Astrocyte of the cerebellum (primary cell): ENCODE measurements at regions not wholly inside any gene's neighbourhood (a gene's known extent, or its start where the extent isn't known, plus 50 kb on each side); places are given as distances from the start of the nearest gene placed in this dataset.

ENCODE experiments used
- DNase-seq: peaks from one replicate; pipeline ENCODE4 v3.0.0-alpha.2; 2011; ENCODE audit warnings: low read depth
- H3K4me3 ChIP-seq: 2 replicates; pipeline ENCODE4 v1.5.1; 2011; ENCODE audit warnings: mild to moderate bottlenecking, low read depth, low read length, moderate library complexity
- CTCF ChIP-seq: IDR thresholded peaks from 2 replicates; pipeline ENCODE4 v1.5.1; 2012; ENCODE audit warnings: low read length, low read depth, moderate library complexity, mild to moderate bottlenecking; ENCODE audit errors: missing control alignments
- in situ Hi-C: cut with HindIII; loops from 2 replicates; pipeline ENCODE4 v1.10.0; 2017; ENCODE audit warnings: low sequenced_read_pairs

GRCh38 chr10:57314046-57314445 is 953.0 kb upstream of the ZWINT start:
- in situ Hi-C loops, result no loop called here
- no peak for TF ChIP-seq CTCF
- H3K4me3 ChIP-seq, result no peak overlapping the region
- no peak for DNase-seq

- H3K4me3 ChIP-seq, result no peak overlapping the region
- DNase-seq, result no peak
- no peak for TF ChIP-seq CTCF
- in situ Hi-C loops, result no loop called here
Observed at GRCh38 chr10:57303566-57303965, 942.5 kb upstream of the ZWINT start.

- in situ Hi-C loops, result no loop called here
Observed at GRCh38 chr10:57300718-57301117, 939.7 kb upstream of the ZWINT start.

GRCh38 chr10:57294698-57295097 is 933.6 kb upstream of the ZWINT start:
- no peak for DNase-seq
- no peak overlapping the region for H3K4me3 ChIP-seq
- in situ Hi-C loops, result no loop called here
- no peak for TF ChIP-seq CTCF

More at GRCh38 chr10:57300718-57301117, 939.7 kb upstream of the ZWINT start:
- no peak for DNase-seq
- TF ChIP-seq CTCF, result no peak
- H3K4me3 ChIP-seq, result no peak overlapping the region

- in situ Hi-C loops, result no loop called here
- no peak for DNase-seq
- H3K4me3 ChIP-seq, result no peak overlapping the region
- TF ChIP-seq CTCF, result no peak
Observed at GRCh38 chr10:57288754-57289153, 927.7 kb upstream of the ZWINT start.

- no peak for DNase-seq
- in situ Hi-C loops, result no loop called here
- no peak overlapping the region for H3K4me3 ChIP-seq
- TF ChIP-seq CTCF, result no peak
Observed at GRCh38 chr10:57262892-57263291, 901.8 kb upstream of the ZWINT start.

- in situ Hi-C loops, result no loop called here
- no peak overlapping the region for H3K4me3 ChIP-seq
- TF ChIP-seq CTCF, result no peak
- DNase-seq, result no peak
Observed at GRCh38 chr10:57260175-57260574, 899.1 kb upstream of the ZWINT start.
